GM12891 (cell line): ENCODE measurements at regions not wholly inside any gene's neighbourhood (a gene's known extent, or its start where the extent isn't known, plus 50 kb on each side); places are given as distances from the start of the nearest gene placed in this dataset.

Experiments
- DNase-seq: peaks from one replicate; pipeline ENCODE4 v3.0.0; 2011; ENCODE audit warnings: low spot score; ENCODE audit not compliant: insufficient read length
- FAIRE-seq: peaks from 2 replicates; lab custom pipeline; 2011; peaks lifted over from hg19 to GRCh38; lab: Jason Lieb, UNC
- PAX5 ChIP-seq: IDR thresholded peaks from 2 replicates; pipeline ENCODE4 v1.6.1; 2011; ENCODE audit warnings: low read length, moderate library complexity, mild to moderate bottlenecking; ENCODE audit not compliant: insufficient read depth, severe bottlenecking
- POLR2A ChIP-seq: IDR thresholded peaks from 2 replicates; pipeline ENCODE4 v1.6.1; 2011; ENCODE audit warnings: low read depth, low read length, control low read depth
- POLR2AphosphoS5 ChIP-seq: IDR thresholded peaks from 2 replicates; pipeline ENCODE4 v1.6.1; 2011; ENCODE audit warnings: low read depth, low read length, control low read depth
- POU2F2 ChIP-seq: IDR thresholded peaks from 2 replicates; pipeline ENCODE4 v1.6.1; 2011; ENCODE audit warnings: low read depth, mild to moderate bottlenecking, control low read depth, low read length, moderate library complexity
- SPI1 ChIP-seq: IDR thresholded peaks from 2 replicates; pipeline ENCODE4 v1.6.1; 2011; ENCODE audit warnings: low read depth, low read length, control low read depth
- TAF1 ChIP-seq: IDR thresholded peaks from 2 replicates; pipeline ENCODE4 v1.6.1; 2011; ENCODE audit warnings: low read depth, low read length, control low read depth

GRCh38 chr21:30943243-30943642, 61.9 kb upstream of the KRTAP11-1 start:
- FAIRE-seq, result no peak
- no peak for DNase-seq
- TF ChIP-seq POU2F2, result no peak

DNA sequence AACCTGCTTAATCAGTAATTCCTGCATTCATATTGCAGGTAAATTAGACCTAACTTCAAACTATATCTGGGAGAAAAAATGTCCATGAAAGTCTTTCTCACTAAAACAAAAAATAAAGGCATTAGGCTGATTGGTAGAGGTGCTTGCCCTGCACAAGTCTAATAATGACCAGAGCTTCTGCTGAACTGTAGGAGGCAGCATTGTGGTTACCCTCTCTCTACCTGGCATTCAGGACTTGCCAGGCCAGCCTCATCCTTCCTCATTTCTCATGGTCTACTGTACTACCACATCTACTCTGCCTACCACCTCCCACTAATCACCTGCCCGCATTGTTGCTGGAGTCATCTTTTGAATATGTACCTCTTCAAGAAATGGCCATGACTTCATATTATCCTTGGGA, 60.8 kb upstream of the KRTAP11-1 start:
- FAIRE-seq, result no peak
- TF ChIP-seq SPI1 (no peak), TAF1 (no peak)
- no peak for DNase-seq

DNA sequence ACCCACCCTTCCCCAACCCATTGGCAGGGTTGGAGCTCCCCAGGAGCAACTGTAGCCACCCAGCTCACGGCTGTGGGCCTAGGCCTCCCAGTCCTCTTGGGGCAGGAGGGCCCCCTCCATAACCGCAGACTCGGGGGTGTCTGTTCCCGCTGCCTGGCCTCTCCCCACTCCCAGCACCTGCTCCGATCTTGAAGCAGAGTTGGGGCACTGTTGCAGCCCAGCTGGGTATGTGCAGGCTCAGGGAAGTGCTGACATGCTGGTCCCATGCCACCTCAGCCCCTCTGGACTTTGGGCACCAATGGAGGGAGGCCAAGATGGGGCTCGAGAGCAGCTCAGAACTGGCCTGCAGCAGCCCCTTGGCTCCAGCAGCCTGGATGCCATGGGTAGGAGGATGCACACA, 54.8 kb upstream of the KRTAP11-1 start:
- no peak for FAIRE-seq
- DNase-seq, result no peak
- TF ChIP-seq TAF1, result no peak
- TF ChIP-seq POU2F2, result no peak
- TF ChIP-seq POLR2AphosphoS5, result no peak
- no peak for TF ChIP-seq POLR2A
- TF ChIP-seq PAX5, result no peak
- TF ChIP-seq SPI1, result no peak

DNA sequence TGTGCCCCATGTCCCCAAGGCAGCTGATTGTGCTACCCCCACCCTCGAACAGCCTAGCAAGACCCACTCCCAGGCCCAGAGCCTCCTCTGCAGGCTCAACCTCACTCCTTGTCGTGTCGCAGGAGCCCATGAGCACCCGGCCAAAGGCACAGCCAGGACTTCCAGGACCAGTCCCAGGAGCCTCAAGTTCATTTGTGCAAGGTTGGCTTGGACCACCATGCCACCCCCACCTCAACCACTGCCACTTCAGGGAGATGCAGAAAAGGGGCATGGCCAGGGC, 54.4 kb upstream of the KRTAP11-1 start:
- DNase-seq (no peak), FAIRE-seq (no peak)
- TF ChIP-seq POU2F2 (no peak), SPI1 (no peak), TAF1 (no peak), POLR2A (no peak), PAX5 (no peak), POLR2AphosphoS5 (no peak)

- FAIRE-seq (no peak), DNase-seq (no peak)
- TF ChIP-seq TAF1 (no peak), POLR2A (no peak), POLR2AphosphoS5 (no peak), SPI1 (no peak), PAX5 (no peak), POU2F2 (no peak)
Measured at GRCh38 chr21:30935121-30935888, 53.9 kb upstream of the KRTAP11-1 start.

- FAIRE-seq, result no peak
- no peak for TF ChIP-seq PAX5
- no peak for TF ChIP-seq SPI1
- TF ChIP-seq POU2F2, result no peak
- no peak for TF ChIP-seq POLR2A
- no peak for TF ChIP-seq TAF1
- TF ChIP-seq POLR2AphosphoS5, result no peak
- no peak for DNase-seq
Measured at GRCh38 chr21:30932686-30933085, 51.3 kb upstream of the KRTAP11-1 start.
